ENCODE measurements at regions not wholly inside any gene's neighbourhood (a gene's known extent, or its start where the extent isn't known, plus 50 kb on each side); places are given as distances from the start of the nearest gene placed in this dataset.
A peak's percentile ranks its signal among the peaks of the same experiment; 100 is the strongest.

DNA sequence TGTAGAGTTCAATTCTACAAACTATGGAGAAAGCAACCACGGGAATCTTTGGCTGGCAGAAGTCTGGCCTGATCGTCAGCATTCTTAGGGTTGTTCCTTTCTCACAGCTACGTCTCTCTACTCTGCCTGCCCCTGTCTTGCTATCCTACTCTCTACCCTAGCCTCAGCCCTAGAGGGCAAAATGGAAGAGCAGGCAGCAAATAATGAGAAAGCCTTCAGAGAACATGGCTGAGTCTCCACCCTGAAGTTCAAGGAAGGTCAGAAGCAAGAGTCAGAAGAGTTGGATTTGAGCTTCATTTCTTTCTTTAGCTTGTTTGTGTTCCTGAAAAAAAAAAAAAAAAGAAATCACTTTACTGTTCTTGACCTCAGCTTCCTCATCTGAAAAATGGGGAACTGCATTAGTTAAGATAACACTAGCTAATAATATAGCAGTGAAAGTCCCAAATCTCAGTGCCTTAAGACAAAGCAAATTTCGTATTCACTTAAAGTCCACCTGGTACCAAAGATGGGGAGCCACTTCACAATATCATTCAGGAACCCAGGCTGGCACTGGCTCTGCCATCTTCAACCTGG lies 50.2 kb upstream of the CCND2 start:
- no peak for DNase-seq

DNA sequence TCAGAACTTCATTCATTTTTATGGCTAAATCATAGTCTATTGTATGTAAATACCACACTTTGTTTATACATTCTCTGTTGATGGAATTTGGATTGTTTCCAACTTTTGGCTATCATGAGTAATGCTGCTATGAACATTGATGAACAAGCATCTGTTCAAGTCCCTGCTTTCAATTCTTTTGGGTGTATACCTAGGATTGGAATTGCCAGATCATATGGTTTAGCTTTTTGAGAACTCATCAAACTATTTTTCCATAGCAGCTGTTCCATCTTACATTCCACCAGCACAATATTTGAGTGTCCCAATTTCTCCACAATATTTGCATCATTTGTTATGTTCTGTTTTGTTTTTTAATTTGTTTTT lies 52.3 kb upstream of the CCND2 start:
- DNase-seq = peak; percentile 9

- no peak for DNase-seq
Measured at GRCh38 chr12:4220536-4221257, 52.9 kb upstream of the CCND2 start.

DNA sequence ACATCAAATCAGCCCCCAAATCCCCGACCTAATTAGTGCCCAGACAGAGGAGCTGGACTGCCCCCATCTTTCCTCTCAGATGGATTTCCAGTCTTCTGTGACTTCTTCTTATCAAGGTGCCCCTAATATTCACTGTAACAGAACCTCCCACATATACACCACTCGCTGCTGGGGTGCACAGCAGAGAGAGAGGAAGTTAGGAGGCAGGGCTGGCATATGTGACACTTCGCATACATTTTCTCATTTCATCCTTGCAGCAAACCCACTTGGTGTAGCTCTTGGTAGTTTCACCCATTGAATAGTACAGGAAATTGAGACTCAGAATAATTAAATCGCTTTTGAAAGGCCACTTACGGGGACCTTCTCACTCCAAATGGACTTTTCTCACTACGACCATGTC lies 56.5 kb upstream of the CCND2 start:
- DNase-seq = no peak

GRCh38 chr12:4216187-4216927 lies 57.2 kb upstream of the CCND2 start:
- no peak for DNase-seq

DNA sequence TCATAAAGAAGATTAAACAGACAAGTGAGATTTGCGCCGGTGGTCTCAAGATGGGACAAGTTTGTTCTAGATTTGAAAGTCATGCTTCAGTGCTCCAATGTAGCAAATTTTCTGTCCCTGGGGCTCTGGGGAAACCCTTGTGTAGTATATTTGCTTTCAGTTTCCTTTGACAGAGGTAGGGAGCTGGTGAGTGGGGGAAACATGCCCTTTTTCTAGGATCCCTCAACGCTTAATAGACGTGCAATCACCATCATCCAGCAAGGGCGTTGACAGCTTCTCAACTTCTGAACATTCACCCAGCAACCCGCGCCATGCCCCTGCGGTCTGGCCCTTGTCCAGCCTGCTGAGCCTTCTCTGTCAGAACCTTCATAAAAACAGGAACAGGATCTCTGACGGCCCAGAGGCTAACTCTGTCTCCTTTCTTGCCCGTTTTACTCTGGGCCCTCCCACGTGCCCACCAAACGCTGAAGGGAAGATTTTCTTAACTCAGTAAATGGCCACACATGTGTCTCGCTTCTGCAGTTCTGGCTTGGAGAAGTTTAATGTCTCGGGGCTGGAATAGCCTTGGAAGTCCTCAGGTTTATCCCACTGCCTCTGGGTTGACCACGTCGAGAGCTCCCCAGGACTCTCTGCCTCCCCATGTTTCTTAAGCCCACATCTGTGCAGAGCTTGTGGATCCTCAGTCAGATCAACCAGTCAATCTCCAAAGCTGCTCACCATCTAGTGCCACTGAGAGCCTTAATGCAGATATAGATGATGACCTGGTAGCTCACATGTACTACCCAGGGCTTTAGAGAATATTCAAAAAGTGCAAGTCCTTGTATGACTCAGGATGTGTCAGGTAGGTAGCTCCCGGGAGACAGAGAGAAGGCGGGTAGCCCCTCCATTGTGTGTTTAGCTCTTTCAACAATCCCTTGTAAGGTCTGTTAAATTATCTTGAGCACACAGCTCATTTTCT lies 58.1 kb upstream of the CCND2 start:
- DNase-seq = no peak

GRCh38 chr12:4214877-4215228 lies 58.7 kb upstream of the CCND2 start:
- no peak for DNase-seq

DNA sequence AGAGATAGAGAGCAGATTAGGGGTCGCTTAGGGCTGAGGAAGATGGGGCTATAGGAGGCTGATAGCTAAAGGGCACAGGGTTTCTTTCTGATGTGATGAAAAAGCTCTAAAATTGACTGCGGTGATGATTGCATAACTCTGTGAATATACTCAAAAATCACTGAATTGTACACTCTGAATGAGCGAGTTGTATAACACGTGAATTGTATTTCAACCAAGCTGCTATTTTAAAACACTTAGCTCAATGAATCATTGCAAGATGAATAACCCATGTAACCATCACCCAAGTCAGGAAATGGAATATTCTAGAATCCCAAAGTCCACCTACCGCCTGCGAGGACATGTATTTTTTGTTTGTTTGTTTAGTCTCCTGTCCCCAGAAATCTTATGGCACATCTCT lies 60.1 kb upstream of the CCND2 start:
- DNase-seq = no peak

- DNase-seq = no peak
Measured at GRCh38 chr12:4212845-4213244, 60.7 kb upstream of the CCND2 start.

DNA sequence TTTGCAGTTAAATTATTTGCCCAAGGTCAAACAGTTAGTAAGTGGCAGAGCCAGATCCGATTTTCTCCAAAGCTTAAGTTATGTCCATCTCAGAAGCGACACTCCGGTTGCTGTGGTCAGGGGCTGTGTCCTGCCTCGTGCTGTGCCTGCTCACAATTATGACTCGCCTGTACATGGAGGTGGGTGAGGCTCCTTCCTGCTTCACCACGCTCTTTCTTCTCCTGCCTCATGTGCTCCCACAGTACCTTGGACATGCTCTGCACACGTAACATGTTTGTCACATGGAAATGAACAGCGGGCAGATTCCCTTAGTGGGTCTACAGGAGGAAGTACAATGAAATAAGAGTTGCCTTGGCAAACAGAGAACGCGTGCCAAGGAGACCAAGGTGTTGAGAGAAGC lies 62.2 kb upstream of the CCND2 start:
- no peak for DNase-seq

DNA sequence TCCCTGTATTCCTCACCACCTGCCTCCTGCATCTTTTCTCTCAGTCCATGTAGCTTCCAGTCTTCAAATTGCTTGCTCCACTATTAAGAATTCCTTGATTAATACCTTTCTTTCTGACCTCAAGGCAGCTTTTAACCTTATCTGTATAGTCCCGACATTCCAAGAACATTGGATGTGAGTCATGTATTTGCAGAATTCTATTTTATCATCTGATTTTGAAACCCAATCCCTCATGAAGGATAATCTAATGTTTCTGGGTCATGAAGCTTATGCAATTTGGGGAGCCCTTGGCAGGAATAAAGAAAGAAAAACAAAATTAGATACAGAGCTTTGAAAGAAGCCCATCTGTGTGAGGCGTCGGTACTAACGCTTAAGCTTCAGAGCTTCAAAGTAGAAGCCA lies 63.4 kb upstream of the CCND2 start:
- DNase-seq = no peak

DNA sequence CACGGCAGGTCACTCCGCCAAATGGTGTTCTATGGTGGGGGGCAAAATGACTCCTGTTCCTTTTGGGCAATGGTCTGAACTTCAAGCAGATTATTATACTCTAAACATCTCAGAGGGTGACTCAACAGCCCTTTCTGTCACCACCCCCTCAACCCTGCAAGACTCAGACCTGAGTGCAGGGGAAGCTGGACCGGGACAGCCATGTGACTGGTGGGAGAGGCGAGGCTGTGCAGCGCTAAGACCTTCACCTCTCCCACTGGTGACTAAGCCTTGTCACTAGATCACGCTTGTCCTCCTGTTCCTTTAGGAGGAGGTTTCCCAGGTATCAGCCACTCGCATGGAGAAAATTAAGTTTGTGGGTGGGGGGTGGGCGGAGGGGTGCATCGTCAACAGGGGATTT lies 67.1 kb upstream of the CCND2 start:
- no peak for DNase-seq

DNA sequence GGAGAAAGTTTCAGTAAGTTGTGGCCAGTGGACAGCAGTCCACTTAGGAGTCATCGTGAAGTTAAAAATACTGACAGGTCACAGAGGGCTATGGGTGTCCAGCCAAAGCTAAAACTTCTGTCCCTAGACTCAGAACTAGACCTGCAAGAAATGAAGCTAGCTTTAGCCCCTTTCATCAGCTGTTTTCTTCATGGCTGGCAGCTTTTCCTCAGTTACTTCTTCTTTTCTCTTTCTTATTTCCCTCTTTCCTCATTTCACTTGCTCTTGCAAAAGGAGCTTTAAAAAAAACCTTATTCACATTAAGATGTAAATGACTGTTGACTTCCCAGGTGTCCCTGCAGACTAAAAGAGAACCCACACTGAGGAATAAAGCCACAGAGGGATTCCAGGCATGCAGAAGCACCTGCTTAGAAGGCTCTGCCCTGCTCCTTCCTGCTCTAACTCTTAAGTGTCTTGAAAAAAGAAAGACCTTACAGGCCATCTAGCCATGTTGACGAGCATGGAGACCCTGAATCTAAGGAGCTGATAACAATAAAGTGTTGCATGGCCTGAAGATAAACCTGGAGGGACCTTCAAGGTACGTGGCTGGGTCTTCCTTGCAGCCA lies 69.7 kb upstream of the CCND2 start:
- no peak for DNase-seq

DNA sequence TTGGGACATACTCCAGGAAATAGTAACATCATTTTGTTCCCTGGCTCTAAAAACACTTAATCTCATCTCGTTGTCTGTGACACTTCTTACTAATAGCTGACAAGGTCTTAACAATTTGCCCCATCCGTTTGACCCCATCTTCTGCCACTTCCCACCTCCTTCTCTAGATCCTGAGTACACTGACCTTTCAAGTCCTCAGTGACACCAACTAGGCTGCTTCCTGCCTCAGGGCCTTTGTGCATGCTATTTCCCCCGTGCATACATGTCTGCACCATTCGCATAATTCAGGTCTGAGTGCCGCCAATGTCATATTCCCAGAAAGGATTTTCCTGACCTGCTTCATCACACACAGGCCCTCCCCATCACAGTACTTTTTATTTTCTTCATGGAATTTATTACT lies 70.6 kb upstream of the CCND2 start:
- DNase-seq = no peak

- no peak for DNase-seq
Measured at GRCh38 chr12:4202487-4202886, 71.1 kb upstream of the CCND2 start.

DNA sequence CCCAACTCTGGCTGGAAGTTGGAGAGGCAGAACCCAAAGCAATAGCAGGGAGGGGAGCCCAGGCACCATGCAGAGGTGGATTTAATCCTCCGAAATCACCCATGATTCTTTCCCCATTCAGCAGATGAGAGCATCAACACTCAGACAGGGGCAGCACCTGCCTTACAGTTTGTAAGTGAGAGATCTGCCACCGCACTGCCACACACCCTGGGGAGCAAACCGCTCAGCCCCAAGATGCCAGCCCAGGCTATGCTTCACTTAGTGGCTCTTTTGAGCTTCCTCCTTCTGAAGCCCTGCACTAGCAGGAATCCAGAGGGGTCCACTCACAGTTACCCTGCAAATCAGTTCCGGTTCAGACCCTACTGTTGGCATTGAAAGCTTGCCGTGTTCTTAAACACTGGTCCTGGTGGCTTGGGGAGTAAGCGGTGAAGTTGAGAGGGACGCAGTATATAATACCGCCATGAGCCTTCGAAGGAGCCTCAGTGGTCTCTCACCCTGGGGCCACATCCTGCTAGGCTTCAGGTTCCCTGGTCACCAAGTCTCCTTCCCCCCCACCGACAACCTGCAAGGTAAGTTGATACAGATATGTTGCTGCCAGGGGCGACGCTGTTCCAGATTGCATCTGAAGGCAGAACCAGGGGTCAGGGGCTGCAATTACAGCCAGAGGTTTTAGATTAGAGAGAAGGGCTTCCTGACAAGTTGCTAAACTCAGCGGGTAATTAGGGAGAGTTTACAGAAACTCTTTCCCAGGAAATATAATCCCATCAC lies 72.0 kb upstream of the CCND2 start:
- DNase-seq = no peak

GRCh38 chr12:4197922-4198763 lies 75.4 kb upstream of the CCND2 start:
- no peak for DNase-seq

DNA sequence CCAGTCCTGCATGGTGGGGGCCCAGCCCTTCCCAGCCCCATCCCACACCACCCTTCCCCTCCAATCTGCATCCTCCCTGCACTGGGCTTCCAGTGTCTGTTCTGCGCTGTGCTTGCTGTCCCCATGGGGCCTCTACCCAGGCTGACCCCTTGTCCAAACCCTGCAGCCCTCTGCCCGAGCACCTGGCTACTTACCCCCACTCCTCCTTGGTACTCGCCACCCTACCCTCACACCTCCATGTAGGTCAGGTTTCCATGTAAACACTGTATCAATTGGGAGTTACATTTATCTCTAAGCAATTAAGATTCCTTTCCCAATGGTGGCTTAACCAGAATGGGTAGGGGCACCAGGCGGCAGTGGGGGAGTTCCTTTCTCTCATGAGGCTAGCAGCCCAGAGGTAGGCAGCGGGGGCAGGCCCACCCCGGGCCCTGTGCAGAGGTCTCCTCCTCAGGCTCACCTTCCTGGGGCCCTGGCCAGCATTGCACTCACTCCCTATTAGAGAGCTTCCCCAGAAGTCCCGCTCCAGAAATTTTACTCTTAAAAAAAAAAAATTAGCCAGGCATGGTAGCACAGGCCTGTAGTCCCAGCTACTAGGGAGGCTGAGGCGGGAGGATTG lies 76.6 kb upstream of the CCND2 start:
- no peak for DNase-seq

- DNase-seq = no peak
Measured at GRCh38 chr12:4194668-4195067, 78.9 kb upstream of the CCND2 start.

- no peak for DNase-seq
Measured at GRCh38 chr12:4193821-4194220, 79.7 kb upstream of the CCND2 start.

GRCh38 chr12:4191642-4192041 lies 81.9 kb upstream of the CCND2 start:
- no peak for DNase-seq
